SH-SY5Y (cell line): ENCODE measurements at regions not wholly inside any gene's neighbourhood (a gene's known extent, or its start where the extent isn't known, plus 50 kb on each side); places are given as distances from the start of the nearest gene placed in this dataset.
A peak's percentile ranks its signal among the peaks of the same experiment; 100 is the strongest.

Experiments used
- GATA2 ChIP-seq: IDR thresholded peaks from 2 replicates; pipeline ENCODE4 v1.6.1; 2011; ENCODE audit warnings: mild to moderate bottlenecking, low read depth, low read length
- GATA3 ChIP-seq: IDR thresholded peaks from 2 replicates; pipeline ENCODE4 v1.6.1; 2011; ENCODE audit warnings: low read depth, mild to moderate bottlenecking, low read length, moderate library complexity

GRCh38 chr11:19661827-19662226 is 50.8 kb upstream of the NAV2 start:
- TF ChIP-seq GATA2 (no peak), GATA3 (no peak)

GRCh38 chr11:19660076-19660475 is 52.6 kb upstream of the NAV2 start:
- TF ChIP-seq GATA2, result no peak
- TF ChIP-seq GATA3, result no peak

- TF ChIP-seq GATA2 (no peak), GATA3 (no peak)
These were observed 53.1 kb upstream of the NAV2 start for GRCh38 chr11:19659529-19659928.

- no peak for TF ChIP-seq GATA3
- no peak for TF ChIP-seq GATA2
These were observed 54.3 kb upstream of the NAV2 start for GRCh38 chr11:19658344-19658743.

- no peak for TF ChIP-seq GATA3
- no peak for TF ChIP-seq GATA2
These were observed 56.5 kb upstream of the NAV2 start for GRCh38 chr11:19656140-19656541.

- TF ChIP-seq GATA3 (no peak), GATA2 (no peak)
These were observed 59.8 kb upstream of the NAV2 start for GRCh38 chr11:19652623-19653375.

GRCh38 chr11:19651653-19652052 is 61.0 kb upstream of the NAV2 start:
- no peak for TF ChIP-seq GATA2

- TF ChIP-seq GATA2 (no peak), GATA3 (no peak)
These were observed 61.6 kb upstream of the NAV2 start for GRCh38 chr11:19651028-19651427.

- TF ChIP-seq GATA2 (no peak), GATA3 (no peak)
These were observed 62.2 kb upstream of the NAV2 start for GRCh38 chr11:19650467-19650866.

GRCh38 chr11:19649751-19650150 is 62.9 kb upstream of the NAV2 start:
- TF ChIP-seq GATA3 (no peak), GATA2 (no peak)

GRCh38 chr11:19648321-19648720 is 64.3 kb upstream of the NAV2 start:
- TF ChIP-seq GATA2 (no peak), GATA3 (no peak)

GRCh38 chr11:19647816-19648215 is 64.8 kb upstream of the NAV2 start:
- TF ChIP-seq GATA3 (no peak), GATA2 (no peak)

GRCh38 chr11:19646921-19647320 is 65.7 kb upstream of the NAV2 start:
- TF ChIP-seq GATA2 (peak; percentile 39; the same call in 1 of the 2 replicates), GATA3 (no peak)

- no peak for TF ChIP-seq GATA2
- no peak for TF ChIP-seq GATA3
These were observed 66.3 kb upstream of the NAV2 start for GRCh38 chr11:19646308-19646707.

- TF ChIP-seq GATA3, result no peak
- TF ChIP-seq GATA2, result no peak
These were observed 68.3 kb upstream of the NAV2 start for GRCh38 chr11:19644316-19644715.

- TF ChIP-seq GATA3, result no peak
- TF ChIP-seq GATA2, result no peak
These were observed 70.2 kb upstream of the NAV2 start for GRCh38 chr11:19642185-19643158.
